SK-N-DZ (cell line): ENCODE measurements at regions not wholly inside any gene's neighbourhood (a gene's known extent, or its start where the extent isn't known, plus 50 kb on each side); places are given as distances from the start of the nearest gene placed in this dataset.
"Not testable (repeated sequence)": the region's sequence is repeated elsewhere in the genome, so short reads cannot be mapped to it uniquely, and the experiment has no call there.

Source experiments
- DNase-seq: peaks from one replicate; pipeline ENCODE4 v3.0.0-alpha.2; 2015; ENCODE audit warnings: low spot score

DNA sequence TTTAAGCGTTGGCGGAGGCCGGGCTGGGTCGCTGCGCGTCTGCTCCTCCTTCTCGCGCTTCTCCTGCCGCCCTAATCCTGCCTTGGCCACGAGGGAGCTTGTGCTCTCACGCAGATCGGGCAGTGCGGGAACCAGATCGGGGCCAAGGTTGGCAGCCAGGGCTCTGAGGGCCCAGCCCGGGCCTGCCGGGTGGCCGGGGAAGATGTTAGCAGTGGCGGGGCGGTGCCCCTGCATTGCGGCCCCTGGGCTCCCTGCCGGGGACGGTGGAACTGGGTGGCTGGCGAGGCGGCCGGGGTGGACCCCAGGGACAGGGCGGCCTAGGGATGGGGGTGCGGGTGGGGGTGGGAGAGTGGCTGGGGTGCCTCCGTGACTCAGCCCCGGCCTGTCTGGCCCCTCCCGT lies 297.4 kb downstream of the CACNA1B start:
- DNase-seq = not testable (repeated sequence)

DNA sequence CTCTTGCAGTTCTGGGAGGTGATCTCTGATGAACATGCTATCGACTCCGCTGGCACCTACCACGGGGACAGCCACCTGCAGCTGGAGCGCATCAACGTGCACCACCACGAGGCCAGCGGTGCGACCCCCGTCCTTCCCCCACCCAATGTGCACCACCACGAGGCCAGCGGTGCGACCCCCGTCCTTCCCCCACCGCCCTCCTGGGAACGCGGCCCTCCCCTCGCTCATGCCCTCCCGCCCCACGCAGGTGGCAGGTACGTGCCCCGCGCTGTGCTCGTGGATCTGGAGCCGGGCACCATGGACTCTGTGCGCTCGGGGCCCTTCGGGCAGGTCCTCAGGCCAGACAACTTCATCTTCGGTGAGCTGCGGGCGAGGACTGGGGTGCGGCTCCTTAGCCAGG lies 297.8 kb downstream of the CACNA1B start:
- not testable (repeated sequence) for DNase-seq

DNA sequence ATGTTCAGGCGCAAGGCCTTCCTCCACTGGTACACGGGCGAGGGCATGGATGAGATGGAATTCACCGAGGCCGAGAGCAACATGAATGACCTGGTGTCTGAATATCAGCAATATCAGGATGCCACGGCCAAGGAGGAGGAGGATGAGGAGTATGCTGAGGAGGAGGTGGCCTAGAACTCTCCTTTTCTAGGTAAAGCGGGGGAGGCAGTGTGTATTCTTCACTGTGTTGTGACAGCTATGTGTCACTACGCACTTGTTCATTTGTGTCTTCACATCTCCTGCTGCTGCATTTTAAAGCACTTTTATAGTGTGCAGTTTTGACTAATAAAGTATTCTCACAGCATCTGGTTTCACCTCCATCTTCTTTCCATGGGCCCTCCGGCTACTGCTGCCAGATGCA lies 299.5 kb downstream of the CACNA1B start:
- not testable (repeated sequence) for DNase-seq

DNA sequence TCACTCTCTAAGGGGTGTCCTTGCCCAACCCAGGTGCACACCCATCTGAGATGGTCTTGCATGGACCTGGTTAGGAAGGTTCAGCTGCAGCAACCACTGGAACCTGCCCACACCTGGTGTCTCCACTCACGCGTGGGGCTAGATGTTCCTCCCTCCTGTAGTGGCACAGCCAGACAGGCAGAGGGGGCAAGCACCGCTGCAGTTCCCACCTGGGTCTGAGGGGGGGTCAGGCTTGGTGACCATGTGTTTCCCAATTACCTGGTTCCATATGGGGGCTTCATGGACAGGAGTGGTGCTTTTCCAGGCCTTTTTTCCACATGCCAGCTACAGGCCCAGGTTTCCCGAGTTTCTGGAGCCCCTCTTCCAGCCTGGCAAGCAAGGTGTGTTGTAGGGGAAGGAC lies 301.4 kb downstream of the CACNA1B start:
- DNase-seq = not testable (repeated sequence)

DNA sequence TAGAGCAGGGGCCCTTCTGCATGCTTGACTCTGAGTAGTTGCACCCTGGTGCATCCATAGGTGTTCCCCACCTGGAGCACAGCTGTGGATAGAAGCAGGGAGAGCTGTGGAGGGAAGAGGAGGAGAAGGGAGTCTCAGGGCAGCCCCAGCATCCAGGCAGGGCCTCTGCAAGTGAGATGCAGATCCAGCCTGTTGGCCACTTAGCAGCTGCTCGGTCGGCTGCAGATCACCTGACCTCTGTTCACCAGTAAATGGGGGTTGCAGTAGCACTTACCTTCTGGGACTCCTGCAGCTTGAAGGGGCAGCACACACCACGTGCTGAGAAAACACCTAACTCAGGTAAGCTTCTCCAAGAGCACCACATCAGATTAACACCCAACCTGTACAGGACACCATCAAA lies 302.1 kb downstream of the CACNA1B start:
- not testable (repeated sequence) for DNase-seq

DNA sequence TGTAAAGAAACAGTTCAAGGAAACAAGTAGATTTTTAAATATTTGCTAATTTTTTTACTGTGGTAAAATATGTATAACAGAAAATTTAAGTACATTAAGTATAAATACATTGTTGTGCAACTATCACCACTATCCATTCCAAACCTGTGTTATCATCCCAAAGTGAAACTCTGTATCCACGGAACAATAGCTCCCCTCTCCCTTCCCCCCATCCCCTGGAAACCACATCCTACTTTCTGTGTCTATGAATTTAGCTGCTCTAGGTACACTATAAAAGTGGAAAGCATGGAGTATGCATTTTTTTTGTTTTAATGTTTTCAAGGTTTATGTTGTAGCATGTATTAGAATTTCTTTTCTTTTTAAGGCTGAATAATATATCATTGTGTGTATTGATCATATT lies 304.4 kb downstream of the CACNA1B start:
- not testable (repeated sequence) for DNase-seq

DNA sequence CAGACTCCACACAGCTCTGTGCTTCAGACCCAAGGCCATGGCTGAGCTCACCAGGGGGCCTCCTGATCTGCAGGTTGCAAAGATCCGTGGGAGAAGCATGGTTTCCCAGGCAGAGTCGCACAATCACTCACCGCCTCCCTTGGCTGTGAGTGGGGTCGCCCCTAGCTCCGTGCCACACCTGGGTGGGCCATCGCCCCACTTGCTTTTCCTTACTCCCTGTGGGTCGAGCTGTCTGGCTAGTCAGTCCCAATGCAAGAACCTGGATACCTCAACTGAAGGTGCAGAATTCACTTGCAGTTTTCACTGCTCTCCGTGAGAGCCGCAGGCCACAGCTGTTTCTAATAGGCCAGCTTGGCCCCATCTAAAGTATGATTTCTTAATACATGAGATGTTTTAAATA lies 319.6 kb downstream of the CACNA1B start:
- DNase-seq = not testable (repeated sequence)

DNA sequence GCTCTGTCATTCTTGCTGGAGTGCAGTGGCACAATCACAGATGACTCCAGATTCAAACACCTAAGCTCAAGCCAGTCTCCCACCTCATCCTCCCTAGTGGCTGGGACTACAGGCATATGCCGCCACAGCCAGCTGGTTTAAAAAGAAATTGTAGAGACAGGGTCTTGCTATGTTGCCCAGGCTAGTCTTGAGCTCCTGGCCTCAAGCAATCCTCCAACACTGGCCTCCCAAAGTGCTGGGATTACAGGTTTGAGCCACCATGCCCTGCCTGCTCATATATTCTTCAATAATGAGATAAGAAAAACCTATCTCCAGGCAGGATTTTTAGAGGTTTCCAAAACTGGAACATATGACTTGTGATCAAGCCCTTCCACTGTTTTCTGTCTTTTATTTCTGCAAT lies 321.4 kb downstream of the CACNA1B start:
- DNase-seq = not testable (repeated sequence)

DNA sequence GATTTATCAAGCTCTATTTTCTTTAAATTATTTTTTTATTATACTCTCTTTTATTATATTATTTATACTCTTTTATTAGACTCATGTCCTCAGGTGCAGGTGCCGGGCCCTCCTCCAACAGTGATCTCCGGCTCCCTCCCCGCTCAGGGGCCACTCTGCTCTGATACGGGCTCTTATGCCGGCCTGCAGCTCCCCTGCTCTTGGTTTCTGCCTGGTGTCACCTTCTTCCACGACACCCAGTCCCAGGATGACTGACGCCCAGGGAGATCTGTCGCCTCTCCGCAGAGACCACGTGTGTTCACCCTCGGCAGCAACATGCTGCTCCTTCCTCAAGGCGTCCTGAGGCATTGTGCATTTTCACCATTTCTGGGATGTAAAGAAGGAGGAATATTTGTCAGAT lies 322.3 kb downstream of the CACNA1B start:
- DNase-seq = not testable (repeated sequence)

DNA sequence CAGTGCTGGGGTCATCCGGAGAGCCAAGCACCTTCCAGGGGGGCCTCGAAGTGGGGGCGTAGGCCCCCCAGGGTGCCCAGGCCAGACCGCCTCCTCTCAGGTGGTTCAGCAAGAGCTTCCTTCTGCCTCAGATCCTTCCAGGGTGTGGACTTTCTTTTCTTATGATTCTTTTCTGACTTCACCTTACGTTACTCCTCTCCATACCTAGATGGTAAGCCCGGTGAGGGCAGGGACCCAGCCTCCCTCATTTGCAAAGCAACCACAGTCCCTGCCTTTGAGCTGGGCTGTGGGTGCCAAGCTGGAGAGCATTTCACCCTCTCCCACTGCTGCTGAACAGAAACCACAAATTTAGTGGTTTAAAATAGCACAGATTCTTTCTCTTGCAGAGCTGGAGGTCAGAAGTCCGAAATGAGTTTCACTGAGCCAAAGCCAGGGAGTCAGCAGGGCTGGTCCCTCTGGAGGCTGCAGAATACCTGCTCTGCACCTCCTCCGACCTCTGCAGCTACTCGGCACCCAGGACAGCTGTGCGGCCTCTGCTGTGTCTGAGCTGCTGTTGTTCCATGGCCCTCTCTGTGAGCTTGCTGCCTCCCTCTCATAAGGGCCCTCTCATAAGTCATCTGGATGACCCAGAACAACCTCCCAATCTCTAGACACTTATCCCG lies 323.0 kb downstream of the CACNA1B start:
- not testable (repeated sequence) for DNase-seq

DNA sequence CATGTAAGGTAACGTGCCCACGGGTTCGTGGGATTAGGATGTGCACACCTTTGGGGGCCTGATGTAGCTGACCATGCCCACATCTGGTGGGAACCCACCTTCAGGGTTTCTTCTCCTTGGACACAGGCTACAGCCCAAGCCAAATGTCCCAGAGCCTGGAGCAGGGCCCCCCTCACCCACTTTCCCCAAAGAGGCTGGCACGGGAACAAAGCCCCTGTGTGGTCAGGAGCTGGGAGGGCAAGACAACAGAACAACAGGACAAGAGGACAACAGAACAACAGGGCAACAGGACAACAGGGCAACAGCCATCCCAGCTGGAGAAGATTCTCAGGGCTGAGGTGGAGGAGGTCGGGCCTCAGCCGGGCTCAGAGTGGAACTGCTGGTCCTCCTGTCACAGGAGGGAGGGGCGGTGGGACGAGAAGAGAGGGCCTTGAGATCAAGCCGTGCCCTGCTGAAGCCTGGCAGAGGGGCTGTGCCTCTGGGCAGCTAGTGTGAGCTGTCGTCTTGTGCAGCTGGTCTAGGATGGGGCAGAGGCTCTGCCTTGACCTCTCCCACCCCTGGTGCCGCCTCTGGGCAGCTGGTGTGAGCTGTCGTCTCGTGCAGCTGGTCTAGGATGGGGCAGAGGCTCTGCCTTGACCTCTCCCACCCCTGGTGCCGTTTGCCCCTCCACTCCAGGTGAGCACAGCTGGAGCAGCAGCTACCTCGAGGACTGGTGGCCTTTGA lies 323.7 kb downstream of the CACNA1B start:
- not testable (repeated sequence) for DNase-seq

DNA sequence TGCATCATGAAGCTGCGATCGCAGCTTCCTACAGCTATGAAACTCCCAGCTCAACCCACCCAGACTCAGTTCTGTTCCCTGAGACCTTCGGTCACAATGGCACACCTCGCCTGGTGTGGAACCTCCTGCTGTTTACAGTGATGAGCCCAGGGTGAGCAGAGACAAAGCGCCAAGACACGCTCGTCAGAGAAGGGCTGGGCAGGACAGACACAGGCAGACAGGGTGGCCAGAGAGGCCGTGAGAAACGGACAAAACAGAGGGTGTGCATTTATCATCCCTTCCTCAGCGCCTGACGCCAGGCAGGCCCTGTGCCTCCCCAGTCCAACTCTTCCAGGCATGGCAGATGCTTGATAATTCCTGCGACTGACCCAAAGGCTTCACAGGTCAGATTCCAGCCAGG lies 324.5 kb downstream of the CACNA1B start:
- DNase-seq = not testable (repeated sequence)

DNA sequence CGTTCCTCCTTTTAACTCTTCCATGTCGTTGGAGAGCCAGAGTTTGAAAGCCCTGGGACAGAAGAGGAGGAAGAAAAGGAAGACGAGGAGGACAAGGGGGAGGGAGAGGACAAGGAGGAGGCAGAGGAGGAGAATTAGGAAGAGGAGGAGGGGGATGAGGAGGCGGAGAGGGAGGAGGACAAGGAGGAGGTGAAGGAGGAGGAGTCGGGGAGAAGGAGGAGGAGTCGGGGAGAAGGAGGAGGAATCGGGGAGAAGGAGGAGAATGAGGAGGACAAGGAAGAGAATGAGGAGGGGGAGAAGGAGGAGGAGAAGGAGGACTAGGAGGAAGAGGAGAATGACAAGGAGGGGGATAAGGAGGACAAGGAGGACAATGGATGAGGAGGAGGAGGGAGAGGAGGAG lies 325.7 kb downstream of the CACNA1B start:
- DNase-seq = not testable (repeated sequence)

DNA sequence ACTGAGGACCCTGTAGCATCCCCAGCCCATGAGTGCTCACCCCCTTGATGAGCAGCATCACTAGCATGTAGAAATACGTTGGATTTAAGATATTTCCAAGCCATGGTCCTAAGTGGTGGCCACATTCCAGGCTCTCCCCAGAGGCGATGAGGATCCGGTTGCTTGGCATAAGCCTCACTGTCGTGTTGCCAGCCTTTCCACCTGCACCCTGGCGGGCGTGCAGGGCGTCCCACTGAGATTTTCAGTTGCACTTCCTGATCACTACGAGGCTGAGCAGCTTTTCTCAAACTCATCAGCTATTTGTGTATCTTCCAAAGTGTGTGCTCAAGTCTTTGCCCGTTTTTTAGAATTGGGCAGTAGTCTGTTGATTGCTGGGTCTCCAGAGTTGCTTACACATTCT lies 326.3 kb downstream of the CACNA1B start:
- not testable (repeated sequence) for DNase-seq

DNA sequence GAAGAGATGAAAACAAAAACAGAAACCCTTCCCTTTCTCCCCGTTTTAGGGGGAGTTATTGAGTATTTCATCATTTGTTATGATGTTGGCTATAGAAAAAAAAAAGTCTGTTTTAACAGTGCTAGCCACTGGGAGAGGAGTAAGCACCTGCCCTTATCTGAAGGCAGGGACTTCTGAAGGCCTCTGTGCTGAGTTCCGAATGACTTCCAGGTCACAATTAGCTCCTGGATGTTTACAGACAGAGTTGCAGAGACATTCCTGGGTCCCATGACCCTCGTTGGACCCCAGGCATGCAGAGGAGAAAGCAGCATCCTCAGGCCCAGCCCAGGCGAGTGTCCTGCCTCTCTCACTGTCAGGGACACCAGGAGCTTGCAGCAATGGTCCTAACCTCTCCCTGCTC lies 328.5 kb downstream of the CACNA1B start:
- DNase-seq = not testable (repeated sequence)

DNA sequence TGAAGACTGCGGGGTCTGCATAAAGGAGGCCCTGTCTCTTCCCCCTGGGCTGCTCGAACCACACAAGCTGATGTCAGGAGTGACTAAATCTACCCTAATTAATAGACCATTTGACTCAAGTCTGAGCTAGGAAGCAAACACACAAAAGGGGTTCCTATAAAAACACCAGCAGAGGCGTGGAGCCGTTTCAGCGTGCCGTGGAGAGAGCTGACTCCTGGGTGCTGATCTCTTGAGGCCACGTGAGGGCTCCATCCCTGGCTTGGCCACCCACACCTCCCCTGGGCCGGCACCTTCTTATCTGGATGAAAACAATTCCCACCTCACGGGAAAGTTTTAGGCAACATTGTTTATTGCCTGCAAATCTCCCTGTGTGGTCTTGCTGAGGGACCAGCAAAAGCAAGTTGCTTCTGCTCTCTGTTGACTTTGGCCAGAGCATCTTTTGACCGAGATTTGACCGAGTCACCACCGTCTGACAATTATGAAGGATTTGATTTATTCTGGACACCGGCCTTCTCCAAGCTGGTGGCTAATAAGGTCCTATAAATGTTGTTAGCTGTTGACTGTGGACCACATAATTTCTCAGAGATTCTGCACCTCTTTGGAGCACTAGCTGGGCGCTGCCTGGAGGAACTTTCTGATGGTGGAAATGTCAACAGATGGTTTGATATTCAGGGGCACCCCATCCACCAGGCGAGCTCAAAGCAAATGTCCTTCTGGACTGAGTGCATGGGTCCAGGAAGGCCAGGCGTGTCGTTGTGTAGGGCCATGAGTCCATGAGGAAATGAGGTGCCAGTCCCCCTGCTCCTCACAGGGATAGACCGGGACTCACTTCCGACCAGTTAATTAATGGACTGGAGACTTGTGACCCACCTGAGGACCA lies 330.0 kb downstream of the CACNA1B start:
- DNase-seq = not testable (repeated sequence)

DNA sequence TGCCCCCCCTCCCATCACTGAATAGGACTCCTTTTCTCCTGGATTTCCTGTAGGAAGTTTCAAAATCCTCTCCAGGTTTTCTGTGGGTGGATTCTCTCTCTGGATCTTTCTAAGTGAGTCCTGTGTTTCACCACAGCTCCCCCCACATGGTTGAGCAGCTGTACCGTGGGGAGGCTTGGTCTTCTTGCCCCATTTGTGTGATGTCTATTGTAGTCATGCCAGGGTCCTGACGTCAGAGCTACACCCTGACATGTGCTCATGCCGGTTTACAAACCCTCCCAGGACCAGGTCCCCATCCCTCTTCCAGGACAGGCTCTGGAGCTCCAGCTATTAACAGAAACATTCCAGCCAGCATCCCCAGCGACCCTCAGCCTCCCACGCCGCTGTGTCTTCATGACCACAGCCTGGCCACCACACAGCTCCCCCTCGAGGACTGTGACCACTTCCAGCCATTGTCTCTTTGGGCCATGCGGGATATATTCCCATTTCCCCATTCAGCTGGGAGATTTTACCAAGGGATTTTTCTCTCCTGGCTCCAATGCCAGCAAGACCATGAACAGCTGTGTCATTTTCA lies 331.6 kb downstream of the CACNA1B start:
- not testable (repeated sequence) for DNase-seq

DNA sequence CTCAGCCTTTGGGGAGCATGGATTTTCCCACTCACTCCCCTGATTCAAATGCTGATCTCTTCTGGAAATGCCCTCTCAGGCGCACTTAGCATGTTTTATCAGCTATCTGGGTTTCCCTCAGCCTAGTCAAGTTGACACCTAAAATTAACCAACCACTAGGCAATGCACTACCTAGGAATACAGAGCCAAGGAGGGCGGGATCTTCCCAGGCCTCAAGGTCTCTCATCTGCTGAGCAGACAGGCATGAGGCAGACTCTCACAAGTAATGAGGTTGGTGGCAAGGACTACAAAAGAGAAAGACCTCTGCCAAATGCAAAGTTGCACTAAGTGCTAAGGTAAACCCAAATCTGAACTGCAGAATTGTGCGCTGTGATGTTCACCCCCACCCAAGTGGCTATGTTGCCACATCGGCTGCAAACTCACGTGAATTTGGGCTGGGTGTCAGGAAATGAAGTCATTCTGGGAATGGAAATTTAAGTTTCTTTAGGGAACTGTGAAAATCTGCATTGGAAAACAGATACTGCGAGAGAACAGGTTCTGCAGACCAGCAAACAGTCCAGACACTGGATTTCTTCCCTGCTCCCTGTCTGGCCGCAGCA lies 332.9 kb downstream of the CACNA1B start:
- not testable (repeated sequence) for DNase-seq

DNA sequence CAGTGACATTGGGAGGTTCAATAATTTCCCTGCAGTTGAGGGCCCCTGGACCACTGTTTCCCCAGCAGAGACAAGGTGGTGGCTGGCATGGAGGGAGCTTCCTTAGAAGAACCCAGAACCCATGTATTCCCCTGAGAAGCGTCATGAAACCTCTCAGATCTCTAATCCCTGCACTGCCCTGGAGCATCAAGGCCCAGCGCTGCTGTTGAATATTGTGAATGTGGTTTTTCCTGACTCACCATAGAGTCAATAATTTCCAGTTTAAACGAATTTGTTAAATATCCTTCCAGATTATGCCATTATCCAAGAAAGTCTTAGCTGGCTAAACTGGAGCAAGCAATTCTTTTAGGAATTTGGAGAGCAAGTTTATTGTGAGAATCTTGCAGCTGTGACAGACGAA lies 333.5 kb downstream of the CACNA1B start:
- DNase-seq = not testable (repeated sequence)

DNA sequence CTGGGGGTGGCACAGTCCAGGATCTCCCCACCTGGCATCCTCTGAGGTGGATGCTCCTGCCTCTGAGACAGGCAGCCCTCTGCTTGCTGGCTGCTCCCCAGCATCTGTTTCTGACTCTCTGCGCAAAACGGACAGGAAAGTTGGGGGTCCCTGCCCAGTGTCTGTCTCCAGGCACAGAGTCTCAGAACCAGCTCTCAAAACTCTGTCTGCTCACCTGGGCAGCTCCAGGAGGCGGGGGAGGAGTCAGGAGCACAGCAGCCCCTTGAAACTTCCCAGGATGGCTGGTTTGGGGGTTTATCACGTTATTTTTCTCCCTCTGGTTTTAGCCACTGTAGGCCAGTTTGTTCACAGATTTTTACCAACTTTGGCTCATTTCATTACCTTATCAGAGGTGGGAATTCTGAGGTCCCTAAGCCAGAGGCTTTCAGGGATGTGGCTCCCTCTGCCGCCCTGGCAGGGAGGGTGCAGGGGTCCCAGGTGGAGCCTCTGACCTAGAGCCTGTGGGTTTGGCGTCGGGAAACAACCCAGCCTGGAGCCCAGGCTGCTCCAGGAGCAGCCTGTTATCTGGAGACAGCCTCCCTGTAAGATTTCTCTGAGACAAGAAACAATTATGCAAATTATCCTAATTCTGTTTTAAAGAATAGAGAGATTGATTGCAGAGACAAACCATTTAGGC lies 334.1 kb downstream of the CACNA1B start:
- peak; percentile 17 for DNase-seq

DNA sequence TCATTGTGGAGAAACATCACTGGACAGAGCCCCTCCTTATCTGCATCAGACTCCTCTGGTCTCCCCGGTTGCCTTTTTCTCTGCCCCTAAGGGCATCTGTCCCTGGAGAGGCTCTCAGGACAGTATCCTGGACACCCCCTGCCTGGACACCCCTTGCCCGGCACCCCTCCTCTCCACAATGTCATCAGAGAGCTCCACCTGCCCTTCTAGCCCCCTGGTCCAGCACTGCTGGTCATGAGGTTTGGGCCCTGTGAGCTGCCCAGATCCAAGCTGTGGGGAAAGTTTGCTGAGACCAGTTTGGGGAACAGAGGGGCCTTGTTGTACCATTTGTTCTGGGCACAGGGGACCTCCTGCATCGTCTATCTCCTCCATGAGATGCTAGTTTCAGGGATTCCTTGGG lies 335.2 kb downstream of the CACNA1B start:
- not testable (repeated sequence) for DNase-seq
